ENCODE measurements at regions not wholly inside any gene's neighbourhood (a gene's known extent, or its start where the extent isn't known, plus 50 kb on each side); places are given as distances from the start of the nearest gene placed in this dataset.

DNA sequence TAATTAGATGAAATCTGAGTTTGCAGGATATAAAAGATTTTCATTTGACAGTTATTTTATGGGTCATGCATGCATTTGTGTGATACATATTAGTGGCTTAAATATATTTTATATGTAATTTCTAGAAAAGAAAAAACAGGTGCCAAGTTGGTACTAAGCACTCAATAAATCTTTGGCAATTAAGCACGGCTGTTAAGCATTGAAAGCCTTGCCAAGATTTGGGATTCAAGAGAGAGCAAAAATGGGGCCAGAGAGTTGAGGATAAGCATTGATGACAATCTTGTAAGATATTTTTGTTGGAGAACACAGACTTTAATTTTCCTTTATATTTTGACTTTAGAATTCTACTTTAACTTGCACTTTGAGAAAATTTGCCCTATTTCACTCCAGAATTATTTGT, 249.8 kb upstream of the MAD2L1 start:
- no peak for DNase-seq
- CTCF ChIA-PET: no interaction called here

DNA sequence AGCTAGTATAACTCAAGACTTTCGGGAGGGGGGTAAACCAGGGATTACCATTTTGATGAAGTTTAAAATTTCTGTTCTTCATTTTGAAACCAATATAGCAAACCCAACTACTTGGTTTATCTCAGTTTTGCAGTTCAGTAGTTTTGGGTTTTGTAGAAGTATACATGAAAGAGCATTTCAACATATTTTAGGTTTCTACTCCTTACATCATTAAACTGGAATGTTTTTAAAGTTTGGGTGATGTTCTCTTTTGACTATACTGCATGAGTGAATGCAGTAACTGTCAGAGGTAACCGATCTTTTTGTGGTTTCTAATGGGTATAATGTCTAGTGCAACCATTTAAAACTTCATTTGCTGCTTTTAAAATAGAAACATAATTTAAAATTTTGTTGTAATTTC, 248.3 kb upstream of the MAD2L1 start:
- POLR2A ChIA-PET (ENCODE audit: unreplicated experiment): no interaction called here

More for the DNA sequence above, 249.8 kb upstream of the MAD2L1 start:
- Histone ChIP-seq H3K9me2 (ENCODE audit: insufficient read depth) (no peaks in the 10 kb centered on the region), H2AFZ (no peak overlapping the region), H3K79me2 (ENCODE audit: low read depth) (no peaks in the 10 kb centered on the region), H3K27me3 (ENCODE audit: insufficient read depth, low read depth) (no peaks in the 10 kb centered on the region), H3F3A (ENCODE audit: insufficient read depth, low read depth) (no peaks in the 10 kb centered on the region), H3K4me1 (replicated peaks; ENCODE audit: insufficient read depth) (no peaks in the 10 kb centered on the region), H3K9me3 (ENCODE audit: insufficient read depth, low read depth) (no peaks in the 10 kb centered on the region), H3K4me2 (no peak overlapping the region), H4K20me1 (ENCODE audit: insufficient read depth) (no peaks in the 10 kb centered on the region), H3K27ac (no peak overlapping the region), H3K4me3 (no peak overlapping the region), H3K36me3 (ENCODE audit: low read depth) (no peaks in the 10 kb centered on the region)
- no TSS peak for BruUV-seq (replicated peaks)
- TF ChIP-seq CTCF (conservative IDR thresholded peaks at IDR 0.05) (no peak), EZH2 (IDR thresholded peaks at IDR 0.05; ENCODE audit: low read depth) (no peak)
- intact Hi-C loops (cut with micrococcal nuclease; ENCODE audit: unreplicated experiment): no loop called here
- POLR2A ChIA-PET (ENCODE audit: unreplicated experiment): no interaction called here

GRCh38 chr4:120304801-120305200, 238.2 kb upstream of the MAD2L1 start:
- peaks cover 3% of the 10 kb centered on the region; the same call in 1 of the 2 replicates for H3K9me2 ChIP-seq (ENCODE audit: insufficient read depth)
- no peaks in the 10 kb centered on the region for H3F3A ChIP-seq (ENCODE audit: insufficient read depth, low read depth)
- ChIA-PET CTCF (no interaction called here), POLR2A (ENCODE audit: unreplicated experiment) (no interaction called here)
- no peak for DNase-seq
- H3K27me3 ChIP-seq (ENCODE audit: insufficient read depth, low read depth): no peaks in the 10 kb centered on the region
- no peaks in the 10 kb centered on the region for H3K79me2 ChIP-seq (ENCODE audit: low read depth)
- intact Hi-C loops (cut with micrococcal nuclease; ENCODE audit: unreplicated experiment): no loop called here
- no peaks in the 10 kb centered on the region for H3K9me3 ChIP-seq (ENCODE audit: insufficient read depth, low read depth)
- no peak overlapping the region for H3K4me3 ChIP-seq
- H3K27ac ChIP-seq: no peak overlapping the region
- no peaks in the 10 kb centered on the region for H3K4me1 ChIP-seq (replicated peaks; ENCODE audit: insufficient read depth)
- no peak for TF ChIP-seq CTCF (conservative IDR thresholded peaks at IDR 0.05)
- TF ChIP-seq EZH2 (IDR thresholded peaks at IDR 0.05; ENCODE audit: low read depth): no peak
- no peak overlapping the region for H3K4me2 ChIP-seq
- no peak overlapping the region for H2AFZ ChIP-seq
- no peaks in the 10 kb centered on the region for H3K36me3 ChIP-seq (ENCODE audit: low read depth)
- no TSS peak for BruUV-seq (replicated peaks)
- H4K20me1 ChIP-seq (ENCODE audit: insufficient read depth): no peaks in the 10 kb centered on the region

More for the DNA sequence above, 248.3 kb upstream of the MAD2L1 start:
- no peaks in the 10 kb centered on the region for H3K79me2 ChIP-seq (ENCODE audit: low read depth)
- H3K27me3 ChIP-seq (ENCODE audit: insufficient read depth, low read depth): no peaks in the 10 kb centered on the region
- no peak overlapping the region for H3K27ac ChIP-seq
- H2AFZ ChIP-seq: no peak overlapping the region
- intact Hi-C loops (cut with micrococcal nuclease; ENCODE audit: unreplicated experiment): no loop called here
- H3K9me2 ChIP-seq (ENCODE audit: insufficient read depth): no peaks in the 10 kb centered on the region
- H3K9me3 ChIP-seq (ENCODE audit: insufficient read depth, low read depth): no peaks in the 10 kb centered on the region
- no peak overlapping the region for H3K4me2 ChIP-seq
- no peaks in the 10 kb centered on the region for H4K20me1 ChIP-seq (ENCODE audit: insufficient read depth)
- BruUV-seq (replicated peaks): no TSS peak
- no peaks in the 10 kb centered on the region for H3K4me1 ChIP-seq (replicated peaks; ENCODE audit: insufficient read depth)
- no peak for DNase-seq
- no peaks in the 10 kb centered on the region for H3K36me3 ChIP-seq (ENCODE audit: low read depth)
- CTCF ChIA-PET: no interaction called here
- H3F3A ChIP-seq (ENCODE audit: insufficient read depth, low read depth): no peaks in the 10 kb centered on the region
- no peak overlapping the region for H3K4me3 ChIP-seq
- TF ChIP-seq EZH2 (IDR thresholded peaks at IDR 0.05; ENCODE audit: low read depth): no peak
- no peak for TF ChIP-seq CTCF (conservative IDR thresholded peaks at IDR 0.05)
